ENCODE measurements at regions not wholly inside any gene's neighbourhood (a gene's known extent, or its start where the extent isn't known, plus 50 kb on each side); places are given as distances from the start of the nearest gene placed in this dataset.

DNA sequence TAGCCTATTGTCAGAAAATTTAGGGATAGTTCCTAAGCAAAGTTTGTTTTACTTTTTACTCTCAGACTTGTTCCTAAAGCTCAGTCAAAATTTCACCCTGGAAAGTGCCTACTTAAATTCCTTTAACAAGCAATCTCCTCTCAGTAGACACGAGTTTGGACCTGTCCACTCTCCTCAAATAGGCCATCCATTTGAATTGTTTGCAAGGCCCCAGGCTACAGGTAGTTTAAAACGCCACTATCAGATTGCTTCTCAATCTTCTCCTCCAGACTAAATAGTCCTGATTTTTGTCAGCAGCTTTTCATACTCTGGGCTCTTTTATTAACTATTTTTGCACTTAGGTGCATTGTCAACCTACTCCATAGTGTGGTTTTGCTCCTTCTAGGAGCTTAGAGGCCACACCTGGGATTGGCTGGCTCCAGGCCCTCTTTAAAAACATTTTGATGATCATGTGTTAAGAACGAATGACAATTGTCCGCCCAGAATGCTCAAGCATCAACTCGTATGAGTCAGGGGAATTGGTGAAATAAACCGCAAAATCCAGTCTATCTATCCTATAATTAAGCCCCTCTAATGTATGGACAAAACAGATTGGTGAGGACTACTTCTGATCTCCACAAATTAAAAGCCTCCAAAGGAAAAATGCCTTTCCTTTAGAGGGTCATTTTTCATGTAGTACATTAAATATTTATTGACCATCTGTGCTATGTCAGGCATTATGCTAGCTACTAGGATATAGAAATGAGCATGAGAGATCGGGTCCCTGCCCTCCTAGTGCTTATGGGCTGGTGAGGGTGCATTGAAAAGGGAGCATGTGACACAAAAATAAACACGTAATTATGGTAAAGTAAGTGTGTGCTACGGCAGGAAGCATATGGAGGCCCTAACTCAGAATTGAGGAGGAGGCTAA is 333.8 kb upstream of the TNP1 start:
- Histone ChIP-seq H3K27ac (no peak overlapping the region), H3K4me3 (no peak overlapping the region)

DNA sequence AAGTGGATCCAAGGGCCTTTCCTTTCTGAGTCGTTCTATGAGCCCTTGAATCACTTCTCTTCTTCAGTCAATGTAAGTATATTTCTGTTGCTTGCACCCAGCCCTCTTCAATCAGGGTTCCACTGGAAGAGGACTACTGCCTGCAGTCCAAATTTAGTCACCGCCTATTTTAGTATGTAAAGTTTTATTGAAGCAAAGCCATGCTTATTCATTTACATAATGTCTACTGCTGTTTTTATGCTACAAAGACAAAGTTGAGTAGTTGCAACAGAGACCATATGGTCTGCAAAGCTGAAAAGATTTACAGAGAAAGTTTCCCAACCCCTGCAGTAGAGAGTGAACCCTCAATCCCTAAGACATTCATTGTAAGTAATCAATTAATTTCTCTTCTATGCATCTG is 332.5 kb upstream of the TNP1 start:
- Histone ChIP-seq H3K4me3 (no peak overlapping the region), H3K27ac (no peak overlapping the region)

- H3K4me3 ChIP-seq: no peak overlapping the region
- H3K27ac ChIP-seq: no peak overlapping the region
These were observed 329.9 kb upstream of the TNP1 start for GRCh38 chr2:217189747-217190146.

DNA sequence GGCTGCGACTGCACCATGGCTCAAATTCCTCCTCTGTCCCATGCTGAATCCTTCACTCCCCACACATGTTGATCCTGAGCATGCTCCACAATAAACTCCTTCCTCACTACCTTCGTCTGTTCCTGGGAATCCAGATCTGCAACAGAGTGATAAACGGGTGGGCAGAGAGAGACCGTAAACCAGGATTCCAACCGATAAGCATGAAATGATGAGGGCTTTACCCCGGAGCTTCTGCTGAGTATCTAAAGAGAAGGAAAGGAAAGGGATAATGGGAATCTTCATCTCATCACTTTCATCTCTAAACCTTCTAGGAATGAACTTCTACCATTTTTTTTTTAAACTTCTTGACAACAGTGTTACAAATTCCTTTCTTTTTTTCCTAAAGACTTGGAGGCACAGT is 329.3 kb upstream of the TNP1 start:
- no peak overlapping the region for H3K27ac ChIP-seq
- H3K4me3 ChIP-seq: no peak overlapping the region

GRCh38 chr2:217186668-217187159 is 326.9 kb upstream of the TNP1 start:
- H3K4me3 ChIP-seq: no peak overlapping the region
- H3K27ac ChIP-seq: peak overlapping the region in 1 of 21 experiments; percentile 25

- Histone ChIP-seq H3K27ac (peak overlapping the region in 2 of 21 experiments; percentile 25 to 45), H3K4me3 (no peak overlapping the region)
These were observed 326.3 kb upstream of the TNP1 start for GRCh38 chr2:217186152-217186551.

- H3K4me3 ChIP-seq: no peak overlapping the region
- H3K27ac ChIP-seq: peak overlapping the region in 1 of 21 experiments; percentile 45
These were observed 325.6 kb upstream of the TNP1 start for GRCh38 chr2:217185265-217185995.

GRCh38 chr2:217184242-217184641 is 324.4 kb upstream of the TNP1 start:
- no peak overlapping the region for H3K4me3 ChIP-seq
- H3K27ac ChIP-seq: no peak overlapping the region

DNA sequence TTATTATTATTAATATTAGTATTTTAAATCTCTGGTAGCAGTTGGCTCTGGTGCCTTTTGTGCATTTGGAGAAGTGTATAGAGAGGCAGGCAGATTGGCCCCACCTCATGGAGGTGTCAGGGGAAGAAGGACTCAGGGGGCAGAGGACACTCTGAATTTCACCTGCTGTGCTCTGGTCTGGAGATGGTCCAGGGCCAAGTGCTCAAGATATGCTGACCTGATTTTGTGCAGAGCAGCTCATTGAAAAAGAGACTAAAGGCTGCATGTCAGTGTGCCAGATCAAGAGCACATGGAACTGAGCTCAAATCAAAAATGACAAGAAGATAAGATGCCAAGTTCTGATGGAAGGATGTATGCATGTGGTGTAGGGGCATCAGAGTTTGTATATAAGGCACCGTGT is 323.6 kb upstream of the TNP1 start:
- H3K4me3 ChIP-seq: no peak overlapping the region
- no peak overlapping the region for H3K27ac ChIP-seq

- Histone ChIP-seq H3K27ac (no peak overlapping the region), H3K4me3 (no peak overlapping the region)
These were observed 323.1 kb upstream of the TNP1 start for GRCh38 chr2:217182926-217183325.

GRCh38 chr2:217181512-217181911 is 321.6 kb upstream of the TNP1 start:
- Histone ChIP-seq H3K4me3 (no peak overlapping the region), H3K27ac (no peak overlapping the region)

- H3K4me3 ChIP-seq: no peak overlapping the region
- no peak overlapping the region for H3K27ac ChIP-seq
These were observed 320.0 kb upstream of the TNP1 start for GRCh38 chr2:217179854-217180253.

GRCh38 chr2:217178341-217178740 is 318.5 kb upstream of the TNP1 start:
- Histone ChIP-seq H3K4me3 (no peak overlapping the region), H3K27ac (no peak overlapping the region)

DNA sequence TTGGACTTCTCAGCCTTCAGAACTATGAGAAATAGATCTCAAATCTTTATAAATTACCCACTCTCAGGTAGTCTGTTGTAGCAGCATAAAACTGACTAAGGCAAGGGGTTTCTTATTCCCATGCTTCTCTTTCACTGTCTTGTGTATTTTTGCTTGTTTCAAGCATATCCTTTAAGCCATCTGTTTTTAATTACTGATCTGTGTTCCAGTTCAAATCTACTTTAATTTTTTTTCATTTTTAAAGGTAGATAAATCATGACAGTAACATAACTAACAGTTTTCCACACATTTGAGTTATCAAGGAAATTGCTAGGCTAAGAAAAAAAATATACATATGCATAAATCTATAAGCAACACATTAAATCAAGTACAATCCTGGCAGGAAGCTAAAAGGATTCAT is 317.9 kb upstream of the TNP1 start:
- no peak overlapping the region for H3K4me3 ChIP-seq
- no peak overlapping the region for H3K27ac ChIP-seq

- H3K27ac ChIP-seq: no peak overlapping the region
- H3K4me3 ChIP-seq: no peak overlapping the region
These were observed 312.0 kb upstream of the TNP1 start for GRCh38 chr2:217171874-217172273.

DNA sequence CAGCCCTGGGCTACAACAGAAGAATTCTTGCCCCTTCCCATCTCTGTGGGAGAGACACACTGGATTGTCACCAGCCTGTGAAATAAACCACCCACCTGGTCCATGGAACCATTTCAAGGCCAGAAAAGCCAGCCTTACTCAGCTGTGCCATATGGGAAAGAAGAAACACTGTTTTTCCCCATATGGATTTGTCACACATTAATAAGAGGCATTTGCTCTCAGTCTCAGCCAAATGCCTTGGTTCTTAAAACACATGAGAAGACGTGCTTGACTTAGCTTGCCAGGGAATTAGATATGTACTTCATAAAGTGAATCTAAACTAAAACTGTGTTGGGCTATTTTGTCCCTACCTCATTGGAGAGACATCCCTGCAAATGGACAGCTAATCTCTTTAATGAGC is 308.6 kb upstream of the TNP1 start:
- H3K4me3 ChIP-seq: no peak overlapping the region
- H3K27ac ChIP-seq: no peak overlapping the region

DNA sequence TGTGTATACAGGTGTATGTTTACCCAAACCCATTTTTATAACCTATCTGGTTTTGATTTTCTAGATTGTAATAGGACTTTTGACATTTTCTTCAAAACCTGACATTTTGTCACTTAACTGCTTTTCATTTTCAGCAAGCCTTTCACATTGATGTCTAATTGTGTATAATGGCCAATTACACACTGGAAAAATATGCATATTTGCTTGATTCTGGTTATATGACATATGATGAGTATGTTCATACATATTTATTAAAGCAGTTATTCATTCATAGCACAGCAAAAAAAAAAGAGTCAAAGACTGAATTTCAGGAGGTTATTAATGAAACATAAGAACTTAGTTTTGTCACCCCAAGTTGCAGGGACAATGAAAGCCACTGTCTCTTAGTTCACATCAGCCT is 307.7 kb upstream of the TNP1 start:
- Histone ChIP-seq H3K27ac (no peak overlapping the region), H3K4me3 (no peak overlapping the region)

DNA sequence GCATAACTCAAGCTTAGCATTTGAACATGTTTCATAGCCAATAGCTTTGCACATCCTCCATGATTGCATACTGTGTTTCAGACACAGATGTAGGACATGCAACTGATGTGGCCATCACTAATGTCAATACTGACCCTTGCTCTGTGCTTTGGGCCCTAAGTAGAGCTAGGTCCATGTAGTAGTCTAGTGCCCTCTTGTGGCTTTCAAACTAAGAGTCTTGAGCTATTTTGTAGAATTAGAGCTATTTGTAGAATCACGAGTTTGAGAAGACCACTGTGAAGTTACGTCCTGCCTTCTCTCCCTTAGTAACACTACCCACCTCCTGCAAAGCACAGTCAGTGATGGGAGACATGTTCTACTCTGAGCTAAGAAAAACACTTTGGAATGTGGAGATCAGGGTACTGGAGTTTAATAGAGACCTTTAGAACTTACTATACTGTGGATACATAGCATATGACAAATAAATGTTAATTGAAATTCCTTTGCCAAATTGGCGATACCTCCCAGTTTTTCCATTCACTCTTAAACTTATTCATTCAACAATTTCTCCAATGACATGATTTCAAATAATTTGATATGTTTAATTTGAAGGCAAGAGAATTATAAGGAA is 306.5 kb upstream of the TNP1 start:
- H3K27ac ChIP-seq: no peak overlapping the region
- H3K4me3 ChIP-seq: no peak overlapping the region

DNA sequence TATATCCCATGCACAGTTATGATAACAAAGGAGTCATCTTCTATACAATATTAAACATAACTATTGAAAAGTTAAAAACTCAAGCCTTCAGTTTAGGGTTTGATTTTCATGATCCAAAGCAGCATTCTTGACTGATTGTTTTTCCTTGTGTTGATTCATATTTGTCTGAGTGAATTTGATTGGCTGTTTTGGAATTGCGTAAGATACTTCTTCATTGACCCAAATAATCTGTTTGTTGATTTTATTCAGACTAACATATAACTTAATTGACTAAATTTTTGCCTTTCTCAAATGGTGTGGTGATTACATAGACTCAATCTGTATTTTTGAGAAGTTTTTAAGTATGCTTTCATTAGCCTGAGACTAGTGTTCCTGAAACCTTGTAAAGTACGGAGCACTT is 305.7 kb upstream of the TNP1 start:
- H3K27ac ChIP-seq: no peak overlapping the region

GRCh38 chr2:217163987-217164386 is 304.1 kb upstream of the TNP1 start:
- no peak overlapping the region for H3K27ac ChIP-seq
- no peak overlapping the region for H3K4me3 ChIP-seq

More for the DNA sequence above, 305.7 kb upstream of the TNP1 start:
- no peak overlapping the region for H3K4me3 ChIP-seq

- H3K4me3 ChIP-seq: no peak overlapping the region
- H3K27ac ChIP-seq: peak overlapping the region in 2 of 21 experiments; percentile 23 to 27
These were observed 302.7 kb upstream of the TNP1 start for GRCh38 chr2:217162533-217162932.

All from skin epidermis (tissue), 12 donors.